ENCODE measurements at regions not wholly inside any gene's neighbourhood (a gene's known extent, or its start where the extent isn't known, plus 50 kb on each side); places are given as distances from the start of the nearest gene placed in this dataset.

- TF ChIP-seq POLR2A (IDR thresholded peaks at IDR 0.05), result no peak
- TF ChIP-seq, protein P1, sequence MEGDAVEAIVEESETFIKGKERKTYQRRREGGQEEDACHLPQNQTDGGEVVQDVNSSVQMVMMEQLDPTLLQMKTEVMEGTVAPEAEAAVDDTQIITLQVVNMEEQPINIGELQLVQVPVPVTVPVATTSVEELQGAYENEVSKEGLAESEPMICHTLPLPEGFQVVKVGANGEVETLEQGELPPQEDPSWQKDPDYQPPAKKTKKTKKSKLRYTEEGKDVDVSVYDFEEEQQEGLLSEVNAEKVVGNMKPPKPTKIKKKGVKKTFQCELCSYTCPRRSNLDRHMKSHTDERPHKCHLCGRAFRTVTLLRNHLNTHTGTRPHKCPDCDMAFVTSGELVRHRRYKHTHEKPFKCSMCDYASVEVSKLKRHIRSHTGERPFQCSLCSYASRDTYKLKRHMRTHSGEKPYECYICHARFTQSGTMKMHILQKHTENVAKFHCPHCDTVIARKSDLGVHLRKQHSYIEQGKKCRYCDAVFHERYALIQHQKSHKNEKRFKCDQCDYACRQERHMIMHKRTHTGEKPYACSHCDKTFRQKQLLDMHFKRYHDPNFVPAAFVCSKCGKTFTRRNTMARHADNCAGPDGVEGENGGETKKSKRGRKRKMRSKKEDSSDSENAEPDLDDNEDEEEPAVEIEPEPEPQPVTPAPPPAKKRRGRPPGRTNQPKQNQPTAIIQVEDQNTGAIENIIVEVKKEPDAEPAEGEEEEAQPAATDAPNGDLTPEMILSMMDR (IDR thresholded peaks at IDR 0.05), result no peak
Observed at GRCh38 chr16:79267146-79267545, 333.4 kb downstream of the MAF start.

Measured in body of pancreas (tissue), 4 donors.